ENCODE measurements at regions not wholly inside any gene's neighbourhood (a gene's known extent, or its start where the extent isn't known, plus 50 kb on each side); places are given as distances from the start of the nearest gene placed in this dataset.

DNA sequence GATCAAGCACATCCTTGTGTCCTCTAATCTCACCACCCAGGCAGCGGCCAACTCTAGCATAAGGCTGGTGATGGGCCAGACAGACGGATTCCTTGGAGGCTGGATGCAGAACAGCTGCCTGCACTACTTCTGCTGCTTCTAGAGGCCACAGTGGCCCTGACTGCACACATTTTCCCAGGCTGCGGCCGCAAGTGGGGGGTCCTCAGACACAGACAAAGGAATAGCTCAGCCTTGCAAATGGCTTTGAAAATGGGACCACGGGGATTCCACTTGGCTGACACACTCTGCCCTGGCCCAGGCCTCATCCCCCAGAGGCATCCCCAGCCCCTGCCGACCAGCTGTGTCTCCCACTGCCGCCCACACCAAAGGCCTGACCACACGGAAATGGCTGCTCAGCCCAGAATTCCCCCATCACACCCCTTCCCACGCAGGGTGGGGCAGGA lies 540.8 kb downstream of the BNC2 start:
- TF ChIP-seq JUN (IDR thresholded peaks at IDR 0.05) (no peak), CBX8 (IDR thresholded peaks at IDR 0.05) (no peak), KDM5A (IDR thresholded peaks at IDR 0.05) (no peak)
